ENCODE measurements at regions not wholly inside any gene's neighbourhood (a gene's known extent, or its start where the extent isn't known, plus 50 kb on each side); places are given as distances from the start of the nearest gene placed in this dataset.

GRCh38 chr5:147065071-147065470 lies 169.8 kb upstream of the STK32A start:
- no peak overlapping the region for H2AFZ ChIP-seq (ENCODE audit: control insufficient read depth, low read length)
- H3K36me3 ChIP-seq (ENCODE audit: control insufficient read depth in 2 of 2, extremely low read depth in 1 of 2, insufficient read depth in 2 of 2, low read length in 2 of 2) = no peaks in the 10 kb centered on the region
- TF ChIP-seq CTCF (optimal IDR thresholded peaks at IDR 0.05 in 1 of 3, IDR thresholded peaks at IDR 0.05 in 1 of 3, conservative IDR thresholded peaks at IDR 0.05 in 1 of 3; ENCODE audit: extremely low read depth in 1 of 3, insufficient read depth in 2 of 3, low read length in 3 of 3) = no peak
- no peak for TF ChIP-seq EZH2 (IDR thresholded peaks at IDR 0.05; ENCODE audit: low read length)
- no peak overlapping the region for H3K9ac ChIP-seq (ENCODE audit: control insufficient read depth, extremely low read depth, insufficient read depth, low read length)
- dilution Hi-C loops (cut with MboI; ENCODE audit: extremely low pct_ligation_motif_present, low sequenced_read_pairs) = no loop called here
- no peaks in the 10 kb centered on the region for H3K9me3 ChIP-seq (ENCODE audit: control insufficient read depth, low read depth, low read length)
- H3K27me3 ChIP-seq (ENCODE audit: control insufficient read depth, extremely low read depth, insufficient read depth, low read length) = no peaks in the 10 kb centered on the region
- no peak for DNase-seq (ENCODE audit: low read depth, low spot score)
- H3K4me1 ChIP-seq (ENCODE audit: control insufficient read depth, extremely low read depth, insufficient read depth, low read length) = no peaks in the 10 kb centered on the region
- no peaks in the 10 kb centered on the region for H4K20me1 ChIP-seq (ENCODE audit: control insufficient read depth, extremely low read depth, insufficient read depth, low read length)
- H3K27ac ChIP-seq (ENCODE audit: control insufficient read depth, insufficient read depth, low read length) = no peak overlapping the region
- no peak overlapping the region for H3K4me2 ChIP-seq (ENCODE audit: control insufficient read depth, extremely low read depth, insufficient read depth, low read depth, low read length)
- no peak for FAIRE-seq
- H3K79me2 ChIP-seq (ENCODE audit: control insufficient read depth, insufficient read depth, low read length) = no peaks in the 10 kb centered on the region
- no peaks in the 10 kb centered on the region for H3K9me1 ChIP-seq (ENCODE audit: control insufficient read depth, extremely low read depth, insufficient read depth, low read length)
- no peak overlapping the region for H3K4me3 ChIP-seq (ENCODE audit: control insufficient read depth in 2 of 3, extremely low read depth in 1 of 3, insufficient read depth in 2 of 3, low read depth in 1 of 3, low read length in 3 of 3)

GRCh38 chr5:147068998-147069397 lies 165.8 kb upstream of the STK32A start:
- Histone ChIP-seq H3K79me2 (ENCODE audit: control insufficient read depth, insufficient read depth, low read length) (no peaks in the 10 kb centered on the region), H3K4me1 (ENCODE audit: control insufficient read depth, extremely low read depth, insufficient read depth, low read length) (no peaks in the 10 kb centered on the region), H3K36me3 (ENCODE audit: control insufficient read depth in 2 of 2, extremely low read depth in 1 of 2, insufficient read depth in 2 of 2, low read length in 2 of 2) (no peaks in the 10 kb centered on the region), H3K9ac (ENCODE audit: control insufficient read depth, extremely low read depth, insufficient read depth, low read length) (no peak overlapping the region), H2AFZ (ENCODE audit: control insufficient read depth, low read length) (no peak overlapping the region), H4K20me1 (ENCODE audit: control insufficient read depth, extremely low read depth, insufficient read depth, low read length) (no peaks in the 10 kb centered on the region), H3K9me1 (ENCODE audit: control insufficient read depth, extremely low read depth, insufficient read depth, low read length) (no peaks in the 10 kb centered on the region), H3K27ac (ENCODE audit: control insufficient read depth, insufficient read depth, low read length) (no peak overlapping the region), H3K9me3 (ENCODE audit: control insufficient read depth, low read depth, low read length) (no peaks in the 10 kb centered on the region), H3K4me2 (ENCODE audit: control insufficient read depth, extremely low read depth, insufficient read depth, low read depth, low read length) (no peak overlapping the region), H3K4me3 (ENCODE audit: control insufficient read depth in 2 of 3, extremely low read depth in 1 of 3, insufficient read depth in 2 of 3, low read depth in 1 of 3, low read length in 3 of 3) (no peak overlapping the region), H3K27me3 (ENCODE audit: control insufficient read depth, extremely low read depth, insufficient read depth, low read length) (no peaks in the 10 kb centered on the region)
- FAIRE-seq = no peak
- DNase-seq (ENCODE audit: low read depth, low spot score) = no peak
- dilution Hi-C loops (cut with MboI; ENCODE audit: extremely low pct_ligation_motif_present, low sequenced_read_pairs) = no loop called here
- TF ChIP-seq EZH2 (IDR thresholded peaks at IDR 0.05; ENCODE audit: low read length) (no peak), CTCF (optimal IDR thresholded peaks at IDR 0.05 in 1 of 3, IDR thresholded peaks at IDR 0.05 in 1 of 3, conservative IDR thresholded peaks at IDR 0.05 in 1 of 3; ENCODE audit: extremely low read depth in 1 of 3, insufficient read depth in 2 of 3, low read length in 3 of 3) (no peak)
